Breast epithelium (tissue), 4 donors: ENCODE measurements at regions not wholly inside any gene's neighbourhood (a gene's known extent, or its start where the extent isn't known, plus 50 kb on each side); places are given as distances from the start of the nearest gene placed in this dataset.
"Not testable (repeated sequence)": the region's sequence is repeated elsewhere in the genome, so short reads cannot be mapped to it uniquely, and the experiment has no call there.

Source experiments
- DNase-seq, 2 donors: peaks; one replicate each; pipeline ENCODE4 v3.0.0-alpha.2; 2019; ENCODE audit warnings: low spot score in 2 of 2
- H3K27ac ChIP-seq, 2 donors: fragments of 200-600 bp; sonication (generic) in 1 of 2; one replicate each; pipeline ENCODE4 v1.5.1; 2016 to 2019; ENCODE audit warnings: mild to moderate bottlenecking in 1 of 2
- H3K27me3 ChIP-seq, 2 donors: fragments of 200-600 bp; sonication (generic) in 1 of 2; one replicate each; pipeline versions ENCODE4 v1.5.1 to v1.6.0; 2017 to 2019; ENCODE audit warnings: control low read depth in 1 of 2, mild to moderate bottlenecking in 1 of 2
- H3K36me3 ChIP-seq: fragments of 200-600 bp; one replicate; pipeline ENCODE4 v1.5.1; 2019
- H3K4me1 ChIP-seq, 2 donors: fragments of 200-600 bp; sonication (generic); one replicate each; pipeline ENCODE4 v1.5.1; 2016 to 2019; ENCODE audit warnings: control low read depth in 1 of 2
- H3K4me3 ChIP-seq, 3 donors: fragments of 200-600 bp; sonication (generic); 1 replicate in 2 of 3; 2 replicates in 1 of 3; pipeline ENCODE4 v1.5.1; 2016 to 2019; ENCODE audit warnings: mild to moderate bottlenecking in 3 of 3, moderate library complexity in 2 of 3
- H3K9me3 ChIP-seq, 2 donors: fragments of 200-600 bp; sonication (generic) in 1 of 2; one replicate each; pipeline ENCODE4 v1.5.1; 2016 to 2019; ENCODE audit warnings: control low read depth in 1 of 2
- POLR2A ChIP-seq: fragments of 450-650 bp; IDR thresholded peaks from one replicate; pipeline ENCODE4 v1.6.1; 2016; ENCODE audit warnings: antibody characterized with exemption, mild to moderate bottlenecking, moderate library complexity
- POLR2AphosphoS5 ChIP-seq, 3 donors: sonication (generic); formaldehyde crosslinking; IDR thresholded peaks; one replicate each; pipeline ENCODE4 v1.6.1; 2017; ENCODE audit warnings: antibody characterized with exemption in 3 of 3
- intact Hi-C: fragments of 100-400 bp; cut with DNase I; formaldehyde crosslinking; loops from one replicate; pipeline ENCODE4 v1.15.1; 2023; ENCODE audit warnings: low total_unique reads
- TF ChIP-seq, protein P1 (sequence below), 3 donors: fragments of 450-650 bp; IDR thresholded peaks; one replicate each; pipeline ENCODE4 v1.5.1; 2016 to 2017; ENCODE audit warnings: antibody characterized with exemption in 3 of 3, mild to moderate bottlenecking in 3 of 3, moderate library complexity in 3 of 3

- Histone ChIP-seq H3K27me3 (no peaks in the 10 kb centered on the region), H3K36me3 (no peaks in the 10 kb centered on the region), H3K4me1 (no peaks in the 10 kb centered on the region), H3K4me3 (no peak overlapping the region), H3K27ac (no peak overlapping the region), H3K9me3 (no peaks in the 10 kb centered on the region)
- TF ChIP-seq POLR2A (no peak), POLR2AphosphoS5 (IDR thresholded peaks at IDR 0.05) (no peak)
- TF ChIP-seq, protein P1, sequence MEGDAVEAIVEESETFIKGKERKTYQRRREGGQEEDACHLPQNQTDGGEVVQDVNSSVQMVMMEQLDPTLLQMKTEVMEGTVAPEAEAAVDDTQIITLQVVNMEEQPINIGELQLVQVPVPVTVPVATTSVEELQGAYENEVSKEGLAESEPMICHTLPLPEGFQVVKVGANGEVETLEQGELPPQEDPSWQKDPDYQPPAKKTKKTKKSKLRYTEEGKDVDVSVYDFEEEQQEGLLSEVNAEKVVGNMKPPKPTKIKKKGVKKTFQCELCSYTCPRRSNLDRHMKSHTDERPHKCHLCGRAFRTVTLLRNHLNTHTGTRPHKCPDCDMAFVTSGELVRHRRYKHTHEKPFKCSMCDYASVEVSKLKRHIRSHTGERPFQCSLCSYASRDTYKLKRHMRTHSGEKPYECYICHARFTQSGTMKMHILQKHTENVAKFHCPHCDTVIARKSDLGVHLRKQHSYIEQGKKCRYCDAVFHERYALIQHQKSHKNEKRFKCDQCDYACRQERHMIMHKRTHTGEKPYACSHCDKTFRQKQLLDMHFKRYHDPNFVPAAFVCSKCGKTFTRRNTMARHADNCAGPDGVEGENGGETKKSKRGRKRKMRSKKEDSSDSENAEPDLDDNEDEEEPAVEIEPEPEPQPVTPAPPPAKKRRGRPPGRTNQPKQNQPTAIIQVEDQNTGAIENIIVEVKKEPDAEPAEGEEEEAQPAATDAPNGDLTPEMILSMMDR (IDR thresholded peaks at IDR 0.05), result no peak
- intact Hi-C loops, result no loop called here
- DNase-seq, result no peak
Observed at GRCh38 chr12:105504286-105504685, 173.8 kb downstream of the C12orf75 start.

DNA sequence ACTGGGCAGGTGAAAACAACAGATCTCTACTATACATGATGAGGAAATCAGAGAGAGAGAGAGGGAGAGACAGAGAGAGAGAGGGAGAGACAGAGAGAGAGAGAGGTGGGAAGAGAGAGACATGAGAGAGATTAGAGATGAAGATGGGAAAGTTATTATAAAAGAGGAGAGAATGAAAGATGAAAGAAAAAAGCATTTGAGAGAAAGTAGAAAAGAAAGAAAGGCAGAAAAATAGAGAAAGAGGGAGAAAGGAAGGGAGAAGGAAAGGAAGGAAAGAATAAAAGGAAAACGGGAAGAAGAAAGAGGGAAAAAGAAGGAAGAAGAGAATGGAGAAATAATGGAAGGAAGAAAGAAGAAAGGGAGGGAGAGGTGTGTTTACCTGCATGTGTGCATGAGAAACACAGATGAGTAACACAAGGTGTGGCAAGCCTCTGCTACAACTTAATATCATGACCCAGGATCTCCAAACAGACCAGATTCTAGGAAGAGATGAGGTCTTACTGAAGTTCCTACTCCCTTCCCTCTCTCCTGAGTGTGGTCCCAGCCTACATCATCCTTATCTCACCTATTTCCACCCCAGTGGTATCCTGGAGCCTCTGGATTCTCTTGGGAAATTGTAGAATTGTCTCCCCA is 176.3 kb downstream of the C12orf75 start:
- no peaks in the 10 kb centered on the region for H3K27me3 ChIP-seq
- no peak overlapping the region for H3K4me3 ChIP-seq
- DNase-seq, result no peak
- H3K36me3 ChIP-seq, result no peaks in the 10 kb centered on the region
- intact Hi-C loops, result no loop called here
- H3K4me1 ChIP-seq, result no peaks in the 10 kb centered on the region
- no peak for TF ChIP-seq POLR2A
- TF ChIP-seq, protein P1 (IDR thresholded peaks at IDR 0.05), result no peak
- TF ChIP-seq POLR2AphosphoS5 (IDR thresholded peaks at IDR 0.05), result no peak
- no peaks in the 10 kb centered on the region for H3K9me3 ChIP-seq
- no peak overlapping the region for H3K27ac ChIP-seq

DNA sequence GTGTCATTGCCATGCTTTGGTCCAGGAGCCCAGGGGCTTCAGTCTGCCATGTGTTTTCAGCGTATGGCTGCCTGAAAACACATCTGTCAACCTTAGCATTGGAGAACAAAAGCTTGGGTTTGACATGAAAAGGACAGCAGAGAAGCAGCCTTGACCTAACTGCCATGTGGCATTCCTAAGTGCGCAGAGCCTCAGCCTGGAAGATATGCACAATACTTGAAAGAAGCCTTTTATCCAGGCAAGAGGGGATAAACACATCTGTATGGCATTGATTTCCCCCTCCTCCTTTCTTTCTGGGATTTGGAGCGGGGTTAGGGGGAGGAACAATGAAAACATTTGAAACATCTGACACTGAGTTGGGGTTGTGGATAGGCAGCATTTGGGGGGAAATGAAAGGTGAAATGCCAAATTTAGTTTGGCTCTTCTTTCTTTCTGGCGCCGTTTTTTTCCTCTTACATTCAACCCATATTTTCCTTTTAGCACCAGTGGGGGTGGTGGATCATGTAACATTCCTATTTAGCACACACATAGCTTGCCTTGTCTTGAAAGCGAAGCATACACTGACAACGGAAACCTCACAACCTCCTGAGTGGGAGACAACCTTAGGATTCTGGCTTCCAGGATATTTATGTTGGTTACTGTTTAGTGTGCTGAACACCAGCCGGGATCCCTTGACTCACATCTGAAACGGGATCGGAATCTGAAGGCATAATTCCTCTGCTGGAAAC is 177.0 kb downstream of the C12orf75 start:
- Histone ChIP-seq H3K27ac (no peak overlapping the region), H3K36me3 (no peaks in the 10 kb centered on the region), H3K4me1 (no peaks in the 10 kb centered on the region), H3K9me3 (no peaks in the 10 kb centered on the region), H3K4me3 (no peak overlapping the region), H3K27me3 (no peaks in the 10 kb centered on the region)
- intact Hi-C loops, result no loop called here
- TF ChIP-seq, protein P1 (IDR thresholded peaks at IDR 0.05), result no peak
- TF ChIP-seq POLR2A, result no peak
- no peak for DNase-seq

DNA sequence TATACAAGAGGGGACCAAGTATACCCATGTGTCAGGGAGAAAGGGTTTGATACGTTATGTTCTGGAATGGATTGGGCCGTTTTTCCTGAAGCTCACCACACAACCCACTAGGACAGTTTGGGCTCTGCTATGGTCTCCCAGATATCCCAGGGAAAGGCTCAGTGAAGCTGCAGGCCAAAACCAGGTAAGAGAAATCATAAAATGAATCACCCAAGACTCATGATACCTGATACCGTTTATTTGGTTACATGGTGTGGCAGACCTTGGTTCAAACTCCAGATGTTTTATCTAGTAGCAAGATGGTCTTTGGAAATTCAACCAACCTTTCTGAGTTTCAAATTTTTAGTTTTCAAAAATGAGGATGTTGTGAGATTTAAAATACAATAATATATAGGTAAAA is 177.6 kb downstream of the C12orf75 start:
- intact Hi-C loops, result no loop called here
- TF ChIP-seq POLR2AphosphoS5 (IDR thresholded peaks at IDR 0.05) (no peak), POLR2A (no peak)
- TF ChIP-seq, protein P1 (IDR thresholded peaks at IDR 0.05), result no peak
- no peaks in the 10 kb centered on the region for H3K27me3 ChIP-seq

GRCh38 chr12:105510526-105510925 is 180.0 kb downstream of the C12orf75 start:
- intact Hi-C loops, result no loop called here
- Histone ChIP-seq H3K9me3 (no peaks in the 10 kb centered on the region), H3K27ac (no peak overlapping the region), H3K4me3 (no peak overlapping the region), H3K36me3 (no peaks in the 10 kb centered on the region), H3K4me1 (no peaks in the 10 kb centered on the region), H3K27me3 (no peaks in the 10 kb centered on the region)
- TF ChIP-seq POLR2AphosphoS5 (IDR thresholded peaks at IDR 0.05), result no peak
- TF ChIP-seq, protein P1 (IDR thresholded peaks at IDR 0.05), result no peak
- no peak for TF ChIP-seq POLR2A
- no peak for DNase-seq

More for the DNA sequence above, 177.6 kb downstream of the C12orf75 start:
- no peak for DNase-seq
- H3K4me1 ChIP-seq, result no peaks in the 10 kb centered on the region
- H3K9me3 ChIP-seq, result no peaks in the 10 kb centered on the region
- H3K27ac ChIP-seq, result no peak overlapping the region
- H3K4me3 ChIP-seq, result no peak overlapping the region
- H3K36me3 ChIP-seq, result no peaks in the 10 kb centered on the region

DNA sequence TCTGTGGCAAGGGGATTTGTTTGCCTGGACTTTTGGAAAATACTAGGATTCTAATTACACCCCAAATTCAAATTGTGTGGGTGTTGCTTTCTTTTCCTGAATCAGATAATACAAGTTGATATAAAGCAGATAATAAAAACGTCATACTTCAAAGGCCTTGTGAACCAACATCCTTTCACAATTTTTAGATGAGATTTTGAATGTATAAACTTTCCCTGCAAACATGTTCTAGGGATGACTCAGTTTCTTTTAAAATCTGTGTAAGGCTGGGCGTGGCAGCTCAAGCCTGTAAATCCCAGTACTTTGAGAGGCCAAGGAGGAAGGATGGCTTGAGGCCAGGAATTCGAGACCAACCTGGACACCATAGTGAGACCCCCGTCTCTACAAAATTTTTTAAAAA is 182.4 kb downstream of the C12orf75 start:
- intact Hi-C loops, H3K9me3 ChIP-seq, H3K4me3 ChIP-seq, H3K4me1 ChIP-seq, H3K27me3 ChIP-seq, H3K36me3 ChIP-seq, H3K27ac ChIP-seq, DNase-seq: not testable (repeated sequence)
